ENCODE measurements at regions not wholly inside any gene's neighbourhood (a gene's known extent, or its start where the extent isn't known, plus 50 kb on each side); places are given as distances from the start of the nearest gene placed in this dataset.

DNA sequence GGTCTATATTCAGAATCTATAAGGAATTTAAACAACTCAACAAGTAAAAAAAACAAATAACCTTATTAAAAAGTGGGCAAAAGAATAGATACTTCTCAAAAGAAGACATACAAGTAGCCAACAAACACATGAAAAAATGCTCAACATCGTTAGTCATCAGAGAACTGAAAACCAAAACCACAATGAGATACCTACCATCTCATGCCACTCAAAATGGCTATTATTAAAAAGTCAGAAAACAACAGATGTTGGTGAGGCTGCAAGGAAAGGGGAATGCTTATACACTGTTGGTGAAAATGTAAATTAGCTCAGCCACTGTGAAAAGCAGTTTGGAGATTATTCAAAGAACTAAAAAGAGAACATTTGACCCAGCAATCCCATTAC lies 201.6 kb downstream of the QDPR start:
- H3K4me3 ChIP-seq (ENCODE audit: low read length): no peak overlapping the region
- TF ChIP-seq, protein P1, sequence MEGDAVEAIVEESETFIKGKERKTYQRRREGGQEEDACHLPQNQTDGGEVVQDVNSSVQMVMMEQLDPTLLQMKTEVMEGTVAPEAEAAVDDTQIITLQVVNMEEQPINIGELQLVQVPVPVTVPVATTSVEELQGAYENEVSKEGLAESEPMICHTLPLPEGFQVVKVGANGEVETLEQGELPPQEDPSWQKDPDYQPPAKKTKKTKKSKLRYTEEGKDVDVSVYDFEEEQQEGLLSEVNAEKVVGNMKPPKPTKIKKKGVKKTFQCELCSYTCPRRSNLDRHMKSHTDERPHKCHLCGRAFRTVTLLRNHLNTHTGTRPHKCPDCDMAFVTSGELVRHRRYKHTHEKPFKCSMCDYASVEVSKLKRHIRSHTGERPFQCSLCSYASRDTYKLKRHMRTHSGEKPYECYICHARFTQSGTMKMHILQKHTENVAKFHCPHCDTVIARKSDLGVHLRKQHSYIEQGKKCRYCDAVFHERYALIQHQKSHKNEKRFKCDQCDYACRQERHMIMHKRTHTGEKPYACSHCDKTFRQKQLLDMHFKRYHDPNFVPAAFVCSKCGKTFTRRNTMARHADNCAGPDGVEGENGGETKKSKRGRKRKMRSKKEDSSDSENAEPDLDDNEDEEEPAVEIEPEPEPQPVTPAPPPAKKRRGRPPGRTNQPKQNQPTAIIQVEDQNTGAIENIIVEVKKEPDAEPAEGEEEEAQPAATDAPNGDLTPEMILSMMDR (IDR thresholded peaks at IDR 0.05; ENCODE audit: insufficient read depth, low read depth, low read length, missing control alignments): no peak
- DNase-seq (ENCODE audit: low read depth): no peak

DNA sequence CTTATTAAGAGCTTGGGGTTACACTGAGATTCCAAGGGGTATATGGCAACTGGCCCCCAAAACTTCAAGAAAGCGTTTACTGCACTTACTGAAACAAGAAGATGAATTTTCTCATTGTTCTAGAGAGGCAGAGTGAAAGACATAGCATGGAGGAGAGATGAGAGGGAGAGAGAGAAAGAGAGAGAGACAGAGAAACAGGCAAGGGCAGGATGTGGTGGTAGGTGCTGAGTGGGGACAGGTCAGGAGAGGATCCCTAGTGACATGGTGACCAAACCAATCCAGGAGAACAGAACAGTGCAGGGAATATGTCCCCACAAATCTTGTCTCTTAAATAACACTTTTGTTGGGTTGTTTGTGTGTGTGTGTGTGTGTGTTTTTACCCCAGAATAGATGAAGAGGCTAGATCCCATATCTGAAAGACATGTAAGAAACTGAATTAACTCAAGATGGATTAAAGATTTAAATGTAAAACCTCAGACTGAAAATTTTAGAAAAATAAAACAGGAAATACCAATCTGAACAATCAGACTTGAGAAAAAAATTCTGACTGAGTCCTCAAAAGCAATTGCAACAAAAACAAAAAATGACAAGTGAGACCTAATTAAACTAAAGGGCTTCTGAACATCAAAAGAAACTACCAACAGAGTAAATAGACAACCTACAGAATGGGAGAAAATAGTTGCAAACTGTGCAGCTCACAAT lies 202.2 kb downstream of the QDPR start:
- DNase-seq (ENCODE audit: low read depth): no peak
- TF ChIP-seq, protein P1 (IDR thresholded peaks at IDR 0.05; ENCODE audit: insufficient read depth, low read depth, low read length, missing control alignments): no peak
- H3K4me3 ChIP-seq (ENCODE audit: low read length): no peak overlapping the region

DNA sequence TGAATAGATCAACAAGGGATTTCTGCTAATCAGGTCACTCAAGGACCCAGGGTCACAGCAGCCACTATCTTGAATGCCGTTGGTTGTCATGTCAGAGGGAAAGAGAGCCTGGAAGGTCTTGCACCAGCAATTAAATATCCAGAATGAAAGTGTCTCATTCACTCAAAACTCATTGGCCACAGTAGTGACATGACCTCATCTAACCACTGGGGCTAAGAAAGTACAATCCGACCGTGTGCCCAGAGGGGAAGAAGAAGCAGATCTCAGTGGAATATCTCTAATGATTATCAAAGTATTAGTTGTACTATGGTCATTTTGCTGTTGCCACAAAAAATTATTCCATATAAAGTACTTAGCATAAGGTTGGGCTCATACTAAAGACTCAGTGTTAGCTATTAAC lies 210.0 kb downstream of the QDPR start:
- no peak overlapping the region for H3K4me3 ChIP-seq (ENCODE audit: low read length)
- no peak for DNase-seq (ENCODE audit: low read depth)
- TF ChIP-seq, protein P1 (IDR thresholded peaks at IDR 0.05; ENCODE audit: insufficient read depth, low read depth, low read length, missing control alignments): no peak

DNA sequence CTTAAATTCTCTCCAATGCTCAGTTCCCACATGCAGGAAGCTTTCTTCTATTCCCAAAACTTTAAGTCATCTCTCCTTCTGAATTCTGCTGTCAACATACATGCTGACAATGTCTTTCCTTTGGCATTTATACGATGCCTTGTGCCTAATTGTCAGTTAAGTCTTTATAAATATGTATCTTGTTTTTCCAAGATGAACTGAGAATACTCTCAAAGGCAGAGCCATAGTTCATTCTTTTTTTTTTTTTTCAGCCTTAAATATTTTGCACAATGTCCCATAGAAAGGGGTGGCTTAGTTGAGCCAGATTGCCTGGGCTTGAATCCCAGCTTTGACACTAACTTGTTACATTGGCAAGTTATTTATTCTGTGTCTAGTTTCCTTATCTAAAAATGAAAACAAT lies 210.6 kb downstream of the QDPR start:
- H3K4me3 ChIP-seq (ENCODE audit: low read length): no peak overlapping the region
- DNase-seq (ENCODE audit: low read depth): no peak
- TF ChIP-seq, protein P1 (IDR thresholded peaks at IDR 0.05; ENCODE audit: insufficient read depth, low read depth, low read length, missing control alignments): no peak

DNA sequence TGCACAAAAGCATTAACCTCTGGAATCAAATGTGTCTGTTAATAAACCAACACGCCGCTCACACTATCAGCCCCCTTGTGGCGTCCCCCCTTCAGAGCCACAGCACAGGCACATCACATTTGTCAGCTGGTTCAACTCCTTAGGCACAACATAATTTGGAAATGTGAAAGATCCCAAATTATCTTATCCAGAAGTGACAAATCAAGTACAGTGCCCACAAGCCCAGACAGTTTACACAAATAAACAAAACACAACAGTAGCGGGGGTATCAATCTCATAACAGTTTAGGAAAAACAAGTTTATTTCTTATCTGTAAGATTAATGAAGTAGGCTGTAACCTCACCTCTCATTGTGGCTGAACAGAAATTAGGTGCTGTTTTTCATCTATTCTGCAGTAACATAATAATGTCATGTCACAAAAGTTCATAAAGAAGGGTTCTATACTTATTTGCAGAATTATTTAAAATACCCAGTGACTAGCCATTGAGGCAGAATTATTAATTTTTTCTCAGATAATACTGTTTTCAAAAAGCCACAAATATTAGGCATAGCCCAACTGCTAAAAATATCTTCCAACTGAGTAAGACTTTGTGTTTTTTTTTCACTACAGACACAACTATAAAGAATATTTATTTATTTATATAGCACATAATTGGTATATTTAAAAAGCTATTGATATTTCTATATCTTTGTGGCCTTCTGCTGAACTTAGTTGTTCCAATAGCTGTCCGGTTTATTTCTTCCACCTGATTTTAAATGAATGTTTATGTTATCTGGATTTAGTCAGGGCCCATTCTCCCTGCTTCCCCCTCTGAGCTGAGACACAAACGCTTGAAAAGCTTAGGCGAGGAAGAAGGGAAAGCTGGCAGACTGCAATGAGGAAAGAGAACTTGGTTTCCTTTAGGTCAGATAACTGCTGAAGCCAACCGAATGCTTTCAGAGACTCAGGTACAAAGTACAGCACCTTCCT lies 214.7 kb downstream of the QDPR start:
- DNase-seq (ENCODE audit: low read depth): no peak
- TF ChIP-seq, protein P1 (IDR thresholded peaks at IDR 0.05; ENCODE audit: insufficient read depth, low read depth, low read length, missing control alignments): no peak
- no peak overlapping the region for H3K4me3 ChIP-seq (ENCODE audit: low read length)

DNA sequence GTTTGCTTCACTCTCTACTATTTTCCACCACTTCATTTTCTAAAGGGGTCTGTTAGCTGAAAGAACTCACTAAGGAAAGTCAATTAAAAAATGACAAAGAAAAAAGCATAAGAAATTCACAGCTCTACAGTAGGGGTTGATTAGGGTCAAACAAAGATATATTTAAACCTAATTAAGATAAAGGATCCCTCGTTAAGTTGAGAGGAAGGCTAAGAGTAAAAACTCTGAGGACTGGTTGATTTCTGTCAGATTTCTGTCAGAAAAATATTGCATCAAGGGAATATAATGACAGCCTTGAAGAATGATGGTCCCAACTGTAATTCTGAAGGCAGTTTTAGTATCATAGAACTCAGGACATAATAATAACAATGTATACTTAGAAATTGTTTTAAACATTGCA lies 218.0 kb downstream of the QDPR start:
- no peak overlapping the region for H3K4me3 ChIP-seq (ENCODE audit: low read length)
- no peak for DNase-seq (ENCODE audit: low read depth)
- TF ChIP-seq, protein P1 (IDR thresholded peaks at IDR 0.05; ENCODE audit: insufficient read depth, low read depth, low read length, missing control alignments): no peak
